Inflammatory macrophage treated with lipopolysaccharide for 1 hour (primary cell): ENCODE measurements at regions not wholly inside any gene's neighbourhood (a gene's known extent, or its start where the extent isn't known, plus 50 kb on each side); places are given as distances from the start of the nearest gene placed in this dataset.
"Not testable (repeated sequence)": the region's sequence is repeated elsewhere in the genome, so short reads cannot be mapped to it uniquely, and the experiment has no call there.

Source experiments
- DNase-seq, 2 donors: peaks; one replicate each; pipeline ENCODE4 v3.0.0-alpha.2; 2020 to 2022

- DNase-seq = not testable (repeated sequence)
Measured at GRCh38 chr5:99562937-99563627, 634.3 kb upstream of the CHD1 start.

DNA sequence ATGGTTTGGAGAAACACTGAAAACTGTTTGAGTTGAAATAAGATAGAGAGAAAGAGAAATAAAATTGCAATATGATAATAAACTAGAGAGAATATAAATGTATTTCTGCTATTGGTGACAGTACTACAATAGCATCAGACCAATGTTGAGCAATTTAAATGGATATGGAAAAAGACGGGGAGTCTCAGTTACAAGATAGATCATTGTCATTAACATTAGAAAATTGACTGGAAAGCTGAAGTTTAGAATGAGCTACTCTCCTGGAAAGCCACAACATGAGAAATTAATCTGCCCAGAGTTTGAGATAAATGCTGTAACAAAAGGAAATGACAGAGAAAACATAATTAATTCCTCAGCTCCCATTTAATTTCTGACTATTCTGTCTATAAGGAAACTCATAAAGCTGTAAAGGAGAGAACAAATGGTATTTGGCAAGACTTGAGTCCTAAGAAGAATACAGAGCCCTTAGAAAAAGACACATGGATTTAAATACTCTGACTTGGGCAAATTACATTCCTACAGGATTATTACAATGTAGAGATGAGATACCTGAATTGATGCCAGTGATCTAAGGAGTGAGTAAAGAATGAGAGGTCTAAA lies 624.5 kb upstream of the CHD1 start:
- no peak for DNase-seq

DNA sequence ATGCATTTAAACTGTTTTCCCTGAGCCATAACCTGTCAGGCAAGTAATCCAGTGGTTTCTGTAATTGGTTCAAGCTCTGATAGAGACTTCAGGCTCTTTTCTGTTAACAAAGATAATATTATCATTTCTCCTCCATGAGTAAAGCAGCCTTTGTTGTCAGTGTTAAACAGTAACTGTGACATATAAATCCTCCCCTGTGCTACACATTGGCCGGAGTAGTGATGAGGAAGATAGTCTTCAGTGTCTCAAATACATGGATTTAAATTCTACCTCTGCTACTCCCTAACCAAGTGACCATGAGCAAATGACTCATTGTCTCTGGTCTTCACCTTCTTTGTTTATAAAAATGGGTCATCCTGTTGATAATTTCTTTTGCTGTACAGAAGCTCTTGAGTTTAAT lies 615.5 kb upstream of the CHD1 start:
- no peak for DNase-seq

- DNase-seq = no peak
Measured at GRCh38 chr5:99543841-99544240, 615.0 kb upstream of the CHD1 start.

GRCh38 chr5:99534241-99534640 lies 605.4 kb upstream of the CHD1 start:
- DNase-seq = not testable (repeated sequence)

DNA sequence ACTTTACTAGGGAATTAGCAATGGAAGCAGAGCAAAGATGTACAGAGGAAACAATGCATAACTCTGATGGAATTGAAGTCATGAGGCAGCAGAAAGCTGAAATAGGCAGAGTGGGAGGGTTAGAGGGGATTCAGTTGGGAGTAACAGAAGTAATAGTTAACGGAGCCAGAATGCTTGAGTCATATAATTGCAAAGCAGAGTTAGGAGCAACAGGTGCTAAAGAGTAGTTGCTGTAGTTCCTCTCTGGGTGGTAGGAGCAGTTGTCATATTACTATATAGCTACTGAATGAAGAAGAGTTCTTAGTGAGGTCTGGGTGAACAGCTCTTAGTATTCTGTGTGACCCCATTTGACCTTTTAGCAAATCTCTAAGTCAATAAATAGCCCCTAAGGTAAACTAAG lies 592.9 kb upstream of the CHD1 start:
- not testable (repeated sequence) for DNase-seq

DNA sequence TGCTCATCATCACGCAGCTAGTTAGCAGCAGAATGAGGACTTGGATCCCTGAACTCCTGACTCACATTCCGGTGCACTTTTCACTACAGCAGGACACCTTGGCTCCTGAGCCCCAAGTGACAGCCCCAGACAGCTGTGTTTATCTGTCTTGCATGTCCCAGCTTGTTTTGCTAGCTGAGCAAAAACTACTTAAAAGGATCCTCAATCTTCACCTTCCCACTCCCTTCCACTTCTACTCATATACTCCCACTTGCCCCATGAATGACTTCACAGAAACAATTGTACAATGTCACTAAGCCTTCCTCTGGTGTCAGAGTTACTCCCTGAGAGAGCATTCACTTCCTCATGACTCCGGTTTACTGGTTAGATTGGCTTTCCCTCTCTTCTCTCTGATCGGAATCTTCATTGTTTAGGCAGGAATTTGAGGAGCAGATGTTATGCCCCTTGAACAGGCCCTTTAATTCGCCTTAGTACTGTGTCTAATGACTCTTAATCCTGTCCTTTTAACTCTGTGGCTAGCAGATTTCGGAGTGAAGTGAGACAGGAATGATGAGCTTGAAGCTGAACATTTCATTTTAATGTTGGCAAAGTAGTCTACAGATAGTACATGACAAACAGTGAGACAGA lies 587.2 kb upstream of the CHD1 start:
- not testable (repeated sequence) for DNase-seq

DNA sequence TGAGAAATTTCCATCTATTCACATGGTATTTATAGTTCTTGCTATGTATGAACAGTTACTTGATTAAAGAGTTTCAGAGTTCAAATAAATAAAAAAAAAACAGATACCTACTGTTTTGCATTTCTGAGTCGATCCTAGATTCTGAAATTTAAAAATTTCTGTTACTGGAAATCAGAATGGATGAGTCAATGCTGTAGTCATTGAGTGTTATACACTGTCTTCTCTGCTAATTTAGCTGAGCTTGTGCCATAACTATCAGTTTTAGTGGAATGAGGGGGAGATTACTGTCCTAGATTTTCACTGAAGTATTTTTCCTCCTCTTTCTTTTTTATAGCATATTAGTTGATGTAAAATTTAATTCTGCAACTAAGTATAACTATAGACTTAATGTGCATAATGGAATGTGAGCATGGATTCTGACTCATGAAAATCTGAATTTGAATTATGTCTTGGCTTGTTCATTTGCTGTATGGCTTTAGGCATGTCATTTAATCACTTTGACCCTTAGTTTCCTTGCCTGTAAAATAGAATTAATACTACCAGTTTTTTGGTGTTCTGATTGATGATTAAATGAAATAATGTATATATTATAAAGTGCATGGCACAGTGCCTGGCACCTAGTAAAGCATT lies 581.5 kb upstream of the CHD1 start:
- not testable (repeated sequence) for DNase-seq

GRCh38 chr5:99509064-99509463 lies 580.3 kb upstream of the CHD1 start:
- DNase-seq = not testable (repeated sequence)

DNA sequence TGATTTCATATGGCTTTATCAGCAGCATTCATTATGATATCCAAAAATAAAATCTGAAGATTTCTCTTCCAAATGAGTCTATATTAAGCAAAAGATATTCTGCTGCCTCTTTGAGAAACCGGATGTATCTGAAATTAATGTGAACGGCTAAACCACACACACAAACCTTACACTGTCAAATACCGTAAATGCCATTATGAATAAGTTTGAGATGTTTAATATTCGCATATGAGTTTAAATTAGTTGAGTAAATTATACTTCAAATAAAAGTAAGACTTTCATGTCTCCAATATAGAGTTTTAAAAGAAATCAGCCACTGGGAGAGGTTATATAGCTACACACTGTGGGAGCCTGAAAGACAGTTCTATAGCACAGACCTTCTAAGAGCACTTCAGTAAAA lies 566.6 kb upstream of the CHD1 start:
- DNase-seq = not testable (repeated sequence)

- DNase-seq = not testable (repeated sequence)
Measured at GRCh38 chr5:99478450-99478849, 549.6 kb upstream of the CHD1 start.

GRCh38 chr5:99473328-99473727 lies 544.5 kb upstream of the CHD1 start:
- DNase-seq = not testable (repeated sequence)

DNA sequence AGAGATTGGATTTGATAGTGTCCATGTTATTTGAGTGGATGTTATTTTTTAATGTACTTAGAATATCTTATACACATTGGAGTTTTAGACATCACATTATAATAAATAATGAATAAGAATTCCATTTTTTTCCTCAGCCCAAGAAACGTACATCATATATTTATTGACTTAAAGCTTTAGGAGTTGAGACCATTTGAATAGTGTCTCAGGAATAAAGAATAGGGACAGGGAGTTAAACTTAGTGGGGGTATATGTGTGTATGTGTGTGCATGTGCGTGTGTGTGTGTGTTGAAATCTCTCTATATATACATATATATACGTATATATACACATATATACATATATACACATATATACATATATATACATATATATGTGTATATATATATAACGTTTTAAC lies 542.9 kb upstream of the CHD1 start:
- not testable (repeated sequence) for DNase-seq

- DNase-seq = not testable (repeated sequence)
Measured at GRCh38 chr5:99471178-99471577, 542.4 kb upstream of the CHD1 start.

DNA sequence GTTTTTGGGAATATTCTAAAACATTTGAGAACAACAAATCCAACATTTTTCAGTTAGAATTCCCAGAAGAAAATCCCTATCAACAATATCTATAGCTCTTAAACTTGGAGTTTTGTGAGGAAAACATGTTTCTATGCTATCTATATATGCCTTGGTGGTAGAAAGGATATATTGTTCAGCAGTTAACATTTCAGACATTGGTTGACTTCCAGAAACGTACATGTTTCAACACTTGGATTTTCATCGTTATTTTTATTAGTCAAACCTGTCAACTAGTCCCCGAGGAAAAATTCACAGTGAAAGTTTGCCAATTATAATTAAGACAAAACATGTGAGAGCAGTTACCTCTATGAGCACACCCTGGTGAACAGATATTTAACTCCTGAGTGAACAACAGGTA lies 541.8 kb upstream of the CHD1 start:
- not testable (repeated sequence) for DNase-seq

DNA sequence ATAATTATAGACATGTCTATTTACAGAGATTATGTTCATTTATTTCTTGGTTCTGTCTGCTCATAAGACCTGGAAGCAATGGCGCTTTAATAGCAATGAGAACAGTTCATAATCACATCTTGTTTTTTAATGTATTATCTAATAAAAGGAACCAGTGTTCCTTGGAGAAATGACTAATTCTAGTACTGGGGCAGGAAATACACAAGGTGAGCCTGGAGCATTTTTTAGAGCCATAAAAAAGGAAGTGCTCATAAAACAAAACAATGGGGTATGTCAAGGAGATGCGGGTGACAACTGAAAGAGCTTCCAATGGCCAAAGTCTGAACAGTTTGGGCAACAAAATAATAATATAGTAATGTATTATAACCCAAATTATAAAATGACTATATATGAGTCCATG lies 531.9 kb upstream of the CHD1 start:
- DNase-seq = no peak

GRCh38 chr5:99453196-99453595 lies 524.4 kb upstream of the CHD1 start:
- DNase-seq = no peak

DNA sequence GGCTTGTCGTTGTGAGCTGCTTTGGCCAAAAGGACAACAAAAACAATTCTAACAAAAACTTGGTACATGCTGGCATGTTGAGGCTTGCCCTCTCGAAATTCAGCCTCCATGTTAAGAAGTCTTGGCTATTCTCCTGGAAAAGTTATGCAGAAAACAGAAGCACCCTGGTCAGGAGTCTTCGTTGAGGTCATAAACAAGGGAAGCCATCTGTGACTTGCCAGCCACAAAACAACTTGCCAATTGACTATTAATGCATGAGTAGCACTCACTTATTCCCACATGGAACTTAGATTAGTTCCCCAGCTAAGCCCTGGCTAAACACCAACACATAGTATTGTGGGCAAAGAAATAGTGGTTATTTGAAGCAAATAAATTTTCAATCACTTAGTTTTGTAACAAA lies 521.0 kb upstream of the CHD1 start:
- DNase-seq = no peak

- no peak for DNase-seq
Measured at GRCh38 chr5:99445805-99446204, 517.0 kb upstream of the CHD1 start.

DNA sequence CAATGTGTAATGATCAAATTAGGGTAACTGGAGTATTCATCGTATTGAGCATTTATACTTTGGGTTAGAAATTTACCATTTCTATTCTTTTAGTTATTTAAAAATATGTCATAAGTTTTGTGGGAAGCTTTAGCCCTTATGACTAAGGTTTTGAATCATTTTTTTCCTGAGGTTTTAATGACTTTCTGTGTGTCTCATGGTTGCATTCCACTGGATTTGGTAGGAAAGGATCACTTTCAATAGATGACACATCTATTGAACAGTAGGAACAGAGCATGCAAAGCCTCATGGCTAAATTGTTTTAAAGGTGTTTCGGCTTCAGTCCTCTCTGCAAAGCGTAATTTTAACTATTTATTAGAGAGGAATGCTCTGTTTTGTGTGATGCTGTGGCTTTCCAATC lies 512.4 kb upstream of the CHD1 start:
- no peak for DNase-seq

GRCh38 chr5:99438619-99439018 lies 509.8 kb upstream of the CHD1 start:
- DNase-seq = no peak

DNA sequence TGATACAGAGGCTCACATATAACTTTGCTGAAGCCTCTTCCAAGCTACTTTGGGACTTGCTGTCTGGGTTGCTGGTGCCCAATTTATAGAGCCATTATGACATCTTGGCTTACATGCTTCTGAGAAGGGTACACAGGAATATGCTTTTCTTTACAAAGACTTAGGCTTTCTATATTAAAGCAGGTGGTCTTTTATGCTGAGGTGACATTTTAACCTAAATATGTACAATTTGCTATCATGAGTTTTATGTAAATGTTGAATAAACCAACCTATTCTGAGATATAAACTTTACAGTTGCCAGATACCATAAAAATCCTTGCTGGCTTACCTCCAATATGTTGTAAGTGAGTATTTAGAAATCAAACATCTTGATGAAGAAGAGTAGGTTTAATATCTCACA lies 509.2 kb upstream of the CHD1 start:
- DNase-seq = no peak

DNA sequence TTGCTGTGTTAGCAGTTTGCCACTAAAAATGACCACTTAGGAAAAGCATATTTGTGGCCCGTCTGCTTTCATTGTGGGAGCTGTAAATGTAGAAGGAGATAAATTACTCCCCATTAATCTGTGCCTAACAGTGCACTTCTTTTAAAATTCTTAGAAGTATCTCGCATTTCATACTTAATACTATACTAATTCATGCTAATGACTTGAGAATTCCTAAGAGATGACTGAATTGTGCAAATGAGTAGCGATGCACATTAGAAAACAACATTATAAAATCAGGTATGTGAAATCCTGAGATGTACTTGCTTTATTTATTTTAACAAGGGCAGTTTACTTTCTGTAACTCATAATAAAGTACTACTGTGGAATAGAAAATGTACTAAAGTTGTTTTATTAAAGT lies 494.6 kb upstream of the CHD1 start:
- DNase-seq = not testable (repeated sequence)

DNA sequence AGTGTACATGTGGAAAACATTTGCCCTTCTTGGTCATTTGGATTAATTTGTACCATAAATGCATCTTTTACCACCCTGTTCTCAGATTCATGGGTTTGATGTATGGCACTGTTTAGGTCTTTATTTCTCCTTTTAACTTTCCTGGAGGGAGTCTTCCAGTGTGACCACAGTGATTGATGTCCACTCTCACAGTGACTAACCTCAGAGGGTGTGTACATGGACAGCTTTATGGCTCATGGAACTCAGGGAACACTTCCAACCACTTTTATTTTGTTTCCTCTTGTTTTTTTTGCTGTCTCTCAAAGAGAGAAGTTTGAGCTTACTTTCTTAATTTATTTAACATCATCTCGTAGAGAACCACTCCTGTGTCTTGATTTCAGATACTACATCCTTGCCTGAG lies 489.8 kb upstream of the CHD1 start:
- DNase-seq = not testable (repeated sequence)
